H1 (cell line): ENCODE measurements at regions not wholly inside any gene's neighbourhood (a gene's known extent, or its start where the extent isn't known, plus 50 kb on each side); places are given as distances from the start of the nearest gene placed in this dataset.

ENCODE experiments used
- ATF3 ChIP-seq: IDR thresholded peaks from 2 replicates; pipeline ENCODE4 v1.6.1; 2011; ENCODE audit warnings: low read depth, mild to moderate bottlenecking, low read length; ENCODE audit not compliant: insufficient read depth
- CHD1 ChIP-seq: IDR thresholded peaks from 2 replicates; pipeline ENCODE4 v1.6.1; 2012; ENCODE audit warnings: low read depth, low read length, improper control_type of control experiment
- EP300 ChIP-seq, 2 experiments: IDR thresholded peaks; 1 replicate in 1 of 2; 2 replicates in 1 of 2; pipeline ENCODE4 v1.6.1; 2011 to 2012; ENCODE audit warnings: low read depth in 2 of 2, low read length in 2 of 2, mild to moderate bottlenecking in 2 of 2, borderline replicate concordance in 1 of 2, inconsistent platforms in 1 of 2, moderate library complexity in 1 of 2
- JUND ChIP-seq: IDR thresholded peaks from 2 replicates; pipeline ENCODE4 v1.6.1; 2011; ENCODE audit warnings: mild to moderate bottlenecking, improper control_type of control experiment, low read length
- POLR2A ChIP-seq, 2 experiments: IDR thresholded peaks; 1 replicate in 1 of 2; 2 replicates in 1 of 2; pipeline ENCODE4 v1.6.1; 2011; ENCODE audit warnings: low read depth in 2 of 2, low read length in 2 of 2, mild to moderate bottlenecking in 2 of 2; ENCODE audit errors: control extremely low read depth in 1 of 2
- POLR2AphosphoS5 ChIP-seq: IDR thresholded peaks from 2 replicates; pipeline ENCODE4 v1.6.1; 2011; ENCODE audit warnings: low read depth, low read length
- RFX5 ChIP-seq: IDR thresholded peaks from 2 replicates; pipeline ENCODE4 v1.6.1; 2011; ENCODE audit warnings: low read depth, low read length, improper control_type of control experiment, borderline replicate concordance
- SP4 ChIP-seq: IDR thresholded peaks from 2 replicates; pipeline ENCODE4 v1.6.1; 2012; ENCODE audit warnings: low read length, inconsistent platforms
- SUZ12 ChIP-seq: fragments of 200-600 bp; sonication (generic); IDR thresholded peaks from 2 replicates; pipeline ENCODE4 v1.6.1; 2012; ENCODE audit warnings: mild to moderate bottlenecking, inconsistent platforms, low read length, moderate library complexity, mixed read lengths
- TF ChIP-seq, protein P1 (sequence below), 3 experiments: IDR thresholded peaks; 1 replicate in 2 of 3; 2 replicates in 1 of 3; pipeline versions ENCODE4 v1.5.1 to v1.6.1; 2011; ENCODE audit warnings: low read length in 3 of 3, mild to moderate bottlenecking in 3 of 3, inconsistent platforms in 2 of 3, low read depth in 1 of 3, moderate library complexity in 1 of 3; ENCODE audit not compliant: insufficient read depth in 1 of 3; ENCODE audit errors: control extremely low read depth in 1 of 3

GRCh38 chr3:164572436-164572835, 505.9 kb downstream of the SI start:
- TF ChIP-seq POLR2A (IDR thresholded peaks at IDR 0.05; ENCODE audit: control extremely low read depth in 1 of 2, low read depth in 2 of 2, low read length in 2 of 2) (no peak), JUND (no peak), RFX5 (no peak), POLR2AphosphoS5 (no peak), SUZ12 (no peak), CHD1 (no peak), ATF3 (no peak), SP4 (no peak), EP300 (IDR thresholded peaks at IDR 0.05; ENCODE audit: borderline replicate concordance in 1 of 2, low read depth in 2 of 2, low read length in 2 of 2) (no peak)
- TF ChIP-seq, protein P1, sequence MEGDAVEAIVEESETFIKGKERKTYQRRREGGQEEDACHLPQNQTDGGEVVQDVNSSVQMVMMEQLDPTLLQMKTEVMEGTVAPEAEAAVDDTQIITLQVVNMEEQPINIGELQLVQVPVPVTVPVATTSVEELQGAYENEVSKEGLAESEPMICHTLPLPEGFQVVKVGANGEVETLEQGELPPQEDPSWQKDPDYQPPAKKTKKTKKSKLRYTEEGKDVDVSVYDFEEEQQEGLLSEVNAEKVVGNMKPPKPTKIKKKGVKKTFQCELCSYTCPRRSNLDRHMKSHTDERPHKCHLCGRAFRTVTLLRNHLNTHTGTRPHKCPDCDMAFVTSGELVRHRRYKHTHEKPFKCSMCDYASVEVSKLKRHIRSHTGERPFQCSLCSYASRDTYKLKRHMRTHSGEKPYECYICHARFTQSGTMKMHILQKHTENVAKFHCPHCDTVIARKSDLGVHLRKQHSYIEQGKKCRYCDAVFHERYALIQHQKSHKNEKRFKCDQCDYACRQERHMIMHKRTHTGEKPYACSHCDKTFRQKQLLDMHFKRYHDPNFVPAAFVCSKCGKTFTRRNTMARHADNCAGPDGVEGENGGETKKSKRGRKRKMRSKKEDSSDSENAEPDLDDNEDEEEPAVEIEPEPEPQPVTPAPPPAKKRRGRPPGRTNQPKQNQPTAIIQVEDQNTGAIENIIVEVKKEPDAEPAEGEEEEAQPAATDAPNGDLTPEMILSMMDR (IDR thresholded peaks at IDR 0.05; ENCODE audit: control extremely low read depth in 1 of 3, insufficient read depth in 1 of 3, low read depth in 1 of 3, low read length in 3 of 3): no peak
